Bronchial epithelial cell (primary cell): ENCODE measurements at regions not wholly inside any gene's neighbourhood (a gene's known extent, or its start where the extent isn't known, plus 50 kb on each side); places are given as distances from the start of the nearest gene placed in this dataset.

Experiments used
- DNase-seq: peaks from one replicate; pipeline ENCODE4 v3.0.0-alpha.2; 2010; ENCODE audit warnings: low read depth
- FAIRE-seq: peaks from 2 replicates; lab custom pipeline; 2011; peaks lifted over from hg19 to GRCh38; lab: Jason Lieb, UNC
- H3K27me3 ChIP-seq: 2 replicates; pipeline ENCODE4 v1.5.1; 2011; ENCODE audit warnings: low read length; ENCODE audit not compliant: control insufficient read depth, insufficient read depth
- H3K36me3 ChIP-seq: 2 replicates; pipeline ENCODE4 v1.5.1; 2011; ENCODE audit warnings: low read length; ENCODE audit not compliant: control insufficient read depth, insufficient read depth
- H3K4me3 ChIP-seq: 2 replicates; pipeline ENCODE4 v1.5.1; 2011; ENCODE audit warnings: mild to moderate bottlenecking, low read depth, low read length, control low read depth
- TF ChIP-seq, protein P1 (sequence below): IDR thresholded peaks from 2 replicates; pipeline ENCODE4 v1.5.1; 2011; ENCODE audit warnings: mild to moderate bottlenecking, moderate library complexity, low read length, control low read depth, inconsistent platforms; ENCODE audit not compliant: insufficient read depth, severe bottlenecking

GRCh38 chr3:150349314-150350097 lies 58.6 kb upstream of the TSC22D2 start:
- H3K27me3 ChIP-seq, result no peaks in the 10 kb centered on the region
- H3K4me3 ChIP-seq, result no peak overlapping the region
- no peaks in the 10 kb centered on the region for H3K36me3 ChIP-seq
- TF ChIP-seq, protein P1, sequence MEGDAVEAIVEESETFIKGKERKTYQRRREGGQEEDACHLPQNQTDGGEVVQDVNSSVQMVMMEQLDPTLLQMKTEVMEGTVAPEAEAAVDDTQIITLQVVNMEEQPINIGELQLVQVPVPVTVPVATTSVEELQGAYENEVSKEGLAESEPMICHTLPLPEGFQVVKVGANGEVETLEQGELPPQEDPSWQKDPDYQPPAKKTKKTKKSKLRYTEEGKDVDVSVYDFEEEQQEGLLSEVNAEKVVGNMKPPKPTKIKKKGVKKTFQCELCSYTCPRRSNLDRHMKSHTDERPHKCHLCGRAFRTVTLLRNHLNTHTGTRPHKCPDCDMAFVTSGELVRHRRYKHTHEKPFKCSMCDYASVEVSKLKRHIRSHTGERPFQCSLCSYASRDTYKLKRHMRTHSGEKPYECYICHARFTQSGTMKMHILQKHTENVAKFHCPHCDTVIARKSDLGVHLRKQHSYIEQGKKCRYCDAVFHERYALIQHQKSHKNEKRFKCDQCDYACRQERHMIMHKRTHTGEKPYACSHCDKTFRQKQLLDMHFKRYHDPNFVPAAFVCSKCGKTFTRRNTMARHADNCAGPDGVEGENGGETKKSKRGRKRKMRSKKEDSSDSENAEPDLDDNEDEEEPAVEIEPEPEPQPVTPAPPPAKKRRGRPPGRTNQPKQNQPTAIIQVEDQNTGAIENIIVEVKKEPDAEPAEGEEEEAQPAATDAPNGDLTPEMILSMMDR, result no peak
- DNase-seq (peak; percentile 23), FAIRE-seq (no peak)

- Histone ChIP-seq H3K27me3 (no peaks in the 10 kb centered on the region), H3K36me3 (no peaks in the 10 kb centered on the region), H3K4me3 (no peak overlapping the region)
- TF ChIP-seq, protein P1, result no peak
- FAIRE-seq (no peak), DNase-seq (peak; percentile 98)
Observed at GRCh38 chr3:150348500-150348899, 59.6 kb upstream of the TSC22D2 start.

GRCh38 chr3:150346981-150347863 lies 60.9 kb upstream of the TSC22D2 start:
- no peak overlapping the region for H3K4me3 ChIP-seq
- H3K27me3 ChIP-seq, result no peaks in the 10 kb centered on the region
- DNase-seq, result peak; percentile 42
- TF ChIP-seq, protein P1, result no peak
- no peak for FAIRE-seq
- H3K36me3 ChIP-seq, result no peaks in the 10 kb centered on the region

DNA sequence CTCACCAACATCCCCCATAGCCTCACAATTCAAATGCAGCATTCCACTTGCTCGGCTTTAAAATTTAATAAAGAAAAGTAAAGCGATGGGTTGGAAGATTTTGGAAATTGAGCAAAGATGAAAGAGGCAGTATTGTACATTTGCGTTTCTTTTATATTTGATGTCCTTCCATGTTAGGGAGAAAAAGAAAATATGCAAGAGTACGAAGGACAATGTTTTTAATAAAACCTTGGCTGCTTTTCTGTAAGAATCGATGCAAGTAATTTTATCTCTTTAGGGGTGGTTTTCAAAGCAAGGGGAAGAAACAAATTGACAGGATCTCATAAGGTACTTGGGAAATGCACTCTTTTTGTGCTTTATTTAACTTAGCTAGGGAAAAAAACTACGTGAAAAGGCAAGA lies 61.8 kb upstream of the TSC22D2 start:
- DNase-seq (no peak), FAIRE-seq (no peak)
- TF ChIP-seq, protein P1, result no peak
- Histone ChIP-seq H3K27me3 (no peaks in the 10 kb centered on the region), H3K4me3 (no peak overlapping the region), H3K36me3 (no peaks in the 10 kb centered on the region)

- no peaks in the 10 kb centered on the region for H3K36me3 ChIP-seq
- no peak overlapping the region for H3K4me3 ChIP-seq
- no peaks in the 10 kb centered on the region for H3K27me3 ChIP-seq
- DNase-seq (peak; percentile 100), FAIRE-seq (peak; percentile 91)
- TF ChIP-seq, protein P1, result no peak
Observed at GRCh38 chr3:150345021-150345538, 63.0 kb upstream of the TSC22D2 start.
